Cardiac muscle cell (in vitro differentiated cells and primary cell): ENCODE measurements at regions not wholly inside any gene's neighbourhood (a gene's known extent, or its start where the extent isn't known, plus 50 kb on each side); places are given as distances from the start of the nearest gene placed in this dataset.
"Not testable (repeated sequence)": the region's sequence is repeated elsewhere in the genome, so short reads cannot be mapped to it uniquely, and the experiment has no call there.

Source experiments
- DNase-seq, 2 donors: peaks; one replicate each; pipeline versions ENCODE4 v3.0.0 to v3.0.0-alpha.2; 2010 to 2017; ENCODE audit warnings: low read depth in 1 of 2, low spot score in 1 of 2
- H3K27ac ChIP-seq: fragments of 200-600 bp; sonication (generic); 2 replicates; pipeline ENCODE4 v1.5.1; 2016
- H3K27me3 ChIP-seq: fragments of 200-600 bp; sonication (generic); 2 replicates; pipeline ENCODE4 v1.6.0; 2016; ENCODE audit warnings: control low read depth
- H3K36me3 ChIP-seq: fragments of 200-600 bp; sonication (generic); 2 replicates; pipeline ENCODE4 v1.5.1; 2016; ENCODE audit warnings: control low read depth
- H3K4me1 ChIP-seq: fragments of 200-600 bp; sonication (generic); 2 replicates; pipeline ENCODE4 v1.8.1; 2017; ENCODE audit warnings: low read depth, mild to moderate bottlenecking, mixed run types
- H3K4me3 ChIP-seq: fragments of 200-600 bp; sonication (generic); 2 replicates; pipeline ENCODE4 v1.5.1; 2016; ENCODE audit warnings: mild to moderate bottlenecking
- H3K9me3 ChIP-seq: fragments of 200-600 bp; sonication (generic); 2 replicates; pipeline ENCODE4 v1.5.1; 2017; ENCODE audit warnings: low read depth, mild to moderate bottlenecking, control low read depth
- TF ChIP-seq, protein P1 (sequence below): IDR thresholded peaks from 2 replicates; pipeline ENCODE4 v1.5.1; 2012; ENCODE audit warnings: low read depth, mild to moderate bottlenecking, low read length

DNA sequence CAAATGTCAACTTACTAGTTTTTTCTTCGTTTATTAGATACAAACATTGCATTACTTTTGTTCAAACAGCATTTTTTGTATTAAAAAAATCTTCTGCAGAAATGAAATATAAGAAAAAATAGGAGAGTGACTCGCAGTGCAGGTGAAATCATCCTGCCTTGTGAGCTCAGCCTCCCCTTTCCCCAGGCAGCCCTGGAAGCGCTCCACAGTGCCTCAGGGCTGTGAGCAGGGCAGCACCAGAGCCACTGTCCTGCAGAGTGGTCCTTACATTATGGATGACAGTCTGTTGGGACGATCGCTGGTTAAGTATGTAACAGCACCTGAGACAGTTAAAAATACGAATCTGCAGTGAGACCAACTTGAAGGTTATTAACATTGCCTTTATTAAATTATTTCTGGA, 695.4 kb upstream of the POM121L12 start:
- Histone ChIP-seq H3K27me3 (no peaks in the 10 kb centered on the region), H3K27ac (no peak overlapping the region), H3K4me1 (no peaks in the 10 kb centered on the region), H3K4me3 (no peak overlapping the region), H3K9me3 (no peaks in the 10 kb centered on the region), H3K36me3 (no peaks in the 10 kb centered on the region)
- DNase-seq, result no peak
- TF ChIP-seq, protein P1, sequence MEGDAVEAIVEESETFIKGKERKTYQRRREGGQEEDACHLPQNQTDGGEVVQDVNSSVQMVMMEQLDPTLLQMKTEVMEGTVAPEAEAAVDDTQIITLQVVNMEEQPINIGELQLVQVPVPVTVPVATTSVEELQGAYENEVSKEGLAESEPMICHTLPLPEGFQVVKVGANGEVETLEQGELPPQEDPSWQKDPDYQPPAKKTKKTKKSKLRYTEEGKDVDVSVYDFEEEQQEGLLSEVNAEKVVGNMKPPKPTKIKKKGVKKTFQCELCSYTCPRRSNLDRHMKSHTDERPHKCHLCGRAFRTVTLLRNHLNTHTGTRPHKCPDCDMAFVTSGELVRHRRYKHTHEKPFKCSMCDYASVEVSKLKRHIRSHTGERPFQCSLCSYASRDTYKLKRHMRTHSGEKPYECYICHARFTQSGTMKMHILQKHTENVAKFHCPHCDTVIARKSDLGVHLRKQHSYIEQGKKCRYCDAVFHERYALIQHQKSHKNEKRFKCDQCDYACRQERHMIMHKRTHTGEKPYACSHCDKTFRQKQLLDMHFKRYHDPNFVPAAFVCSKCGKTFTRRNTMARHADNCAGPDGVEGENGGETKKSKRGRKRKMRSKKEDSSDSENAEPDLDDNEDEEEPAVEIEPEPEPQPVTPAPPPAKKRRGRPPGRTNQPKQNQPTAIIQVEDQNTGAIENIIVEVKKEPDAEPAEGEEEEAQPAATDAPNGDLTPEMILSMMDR, result no peak

DNA sequence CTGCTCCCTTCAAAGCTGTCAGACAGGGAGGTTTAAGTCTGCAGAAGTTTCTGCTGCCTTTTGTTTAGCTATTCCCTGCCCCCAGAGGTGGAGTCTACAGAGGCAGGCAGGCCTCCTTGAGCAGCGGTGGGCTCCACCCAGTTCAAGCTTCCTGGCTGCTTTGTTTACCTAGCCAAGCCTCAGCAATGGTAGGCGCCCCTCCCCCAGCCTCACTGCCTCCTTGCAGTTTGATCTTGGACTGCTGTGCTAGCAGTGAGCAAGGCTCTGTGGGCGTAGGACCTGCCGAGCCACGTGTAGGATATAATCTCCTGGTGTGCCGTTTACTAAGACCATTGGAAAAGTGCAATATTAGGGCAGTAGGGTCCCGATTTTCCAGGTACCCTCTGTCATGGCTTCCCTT, 707.1 kb upstream of the POM121L12 start:
- not testable (repeated sequence) for H3K27me3 ChIP-seq, H3K36me3 ChIP-seq, H3K4me1 ChIP-seq, H3K9me3 ChIP-seq, DNase-seq, H3K27ac ChIP-seq, H3K4me3 ChIP-seq

DNA sequence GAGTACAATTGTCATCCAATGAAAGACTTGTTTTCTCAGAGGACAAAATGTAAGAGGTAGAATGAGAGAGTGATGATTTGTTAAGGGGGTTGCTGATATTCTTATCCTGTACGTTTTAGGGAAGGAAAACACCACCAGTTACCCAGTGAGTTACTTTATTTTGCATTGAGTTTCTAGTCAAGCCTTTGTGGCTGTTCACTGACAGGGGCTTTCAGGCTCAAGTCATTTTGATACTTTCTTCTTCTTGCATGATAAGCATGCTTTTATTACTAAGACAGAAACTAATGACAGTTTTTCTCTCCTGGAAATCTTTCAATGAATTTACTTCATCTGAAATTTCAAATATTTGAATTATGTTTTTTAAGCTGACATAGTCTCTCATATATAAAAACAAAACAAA, 710.2 kb upstream of the POM121L12 start:
- Histone ChIP-seq H3K4me1 (no peaks in the 10 kb centered on the region), H3K27ac (no peak overlapping the region), H3K27me3 (no peaks in the 10 kb centered on the region), H3K9me3 (no peaks in the 10 kb centered on the region), H3K36me3 (no peaks in the 10 kb centered on the region), H3K4me3 (no peak overlapping the region)
- DNase-seq, result peak in 1 of 2 donors; percentile 4
- TF ChIP-seq, protein P1, result no peak

DNA sequence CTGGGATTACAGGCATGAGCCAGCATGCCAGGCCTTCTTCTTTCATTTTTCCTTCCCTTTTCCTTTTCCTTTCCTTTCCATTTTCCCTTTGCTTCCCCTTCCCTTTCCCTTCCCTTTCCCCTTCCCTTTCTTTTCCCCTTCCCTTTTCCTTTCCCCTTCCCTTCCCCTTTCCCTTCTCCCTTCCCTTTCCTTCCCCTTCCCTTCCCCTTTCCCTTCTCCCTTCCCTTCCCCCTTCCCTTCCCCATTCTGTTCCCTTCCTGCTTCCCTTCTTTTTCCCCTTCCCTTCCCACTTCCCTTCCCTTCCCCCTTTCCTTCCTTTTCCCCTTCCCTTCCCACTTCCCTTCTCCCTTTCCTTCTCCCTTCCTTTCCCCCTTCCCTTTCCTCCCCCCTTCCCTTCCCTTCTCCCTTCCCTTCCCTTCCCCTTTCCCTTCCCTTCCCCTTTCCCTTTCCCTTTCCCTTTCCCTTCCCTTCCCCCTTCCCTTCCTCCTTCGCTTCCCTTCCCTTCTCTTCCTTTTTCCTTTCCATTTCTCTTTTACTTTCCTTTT, 712.2 kb upstream of the POM121L12 start:
- Histone ChIP-seq H3K27me3 (no peaks in the 10 kb centered on the region), H3K36me3 (no peaks in the 10 kb centered on the region), H3K9me3 (no peaks in the 10 kb centered on the region), H3K4me1 (no peaks in the 10 kb centered on the region), H3K4me3 (no peak overlapping the region), H3K27ac (no peak overlapping the region)
- no peak for DNase-seq
- TF ChIP-seq, protein P1, result no peak

DNA sequence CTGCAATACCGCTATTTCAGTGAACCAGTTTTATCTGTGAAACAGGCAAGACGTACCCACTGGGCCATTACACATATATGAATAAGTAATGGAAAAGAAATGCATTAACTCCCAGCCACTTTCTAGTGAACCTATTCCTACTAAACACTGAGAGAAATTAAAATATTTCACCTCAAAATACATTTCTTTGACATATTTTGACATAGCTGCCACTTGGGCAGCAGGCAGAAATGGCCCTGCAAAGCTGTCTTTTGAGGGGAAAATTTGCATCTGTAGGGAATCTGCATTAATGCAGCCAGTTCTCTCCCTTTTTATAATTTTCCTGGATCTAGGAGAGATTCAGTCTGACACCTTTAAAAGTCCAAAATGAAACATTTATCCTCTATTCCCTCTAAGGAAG, 714.8 kb upstream of the POM121L12 start:
- H3K27ac ChIP-seq, result no peak overlapping the region
- H3K27me3 ChIP-seq, result no peaks in the 10 kb centered on the region
- no peaks in the 10 kb centered on the region for H3K36me3 ChIP-seq
- DNase-seq, result no peak
- no peak overlapping the region for H3K4me3 ChIP-seq
- TF ChIP-seq, protein P1, result no peak
- H3K9me3 ChIP-seq, result no peaks in the 10 kb centered on the region
- H3K4me1 ChIP-seq, result no peaks in the 10 kb centered on the region

DNA sequence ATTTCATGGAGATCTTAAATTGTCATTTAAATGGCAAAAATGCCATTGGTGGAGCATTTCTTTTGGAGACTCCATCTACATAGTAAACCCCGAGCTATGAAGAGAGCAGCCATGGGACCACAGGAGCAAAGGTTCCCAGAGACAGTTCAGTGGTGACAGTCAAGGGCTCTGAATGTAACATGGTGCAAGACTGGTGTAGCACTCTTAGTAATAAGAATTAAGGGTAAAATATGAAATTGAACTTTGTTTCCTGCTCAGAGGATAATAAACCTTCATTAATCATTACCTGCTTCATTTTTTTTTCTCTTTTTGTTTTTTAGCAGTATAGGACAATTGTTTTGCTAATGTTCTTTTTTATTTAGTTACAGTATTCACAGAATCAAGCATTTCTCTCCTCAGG, 717.5 kb upstream of the POM121L12 start:
- Histone ChIP-seq H3K4me3 (no peak overlapping the region), H3K36me3 (no peaks in the 10 kb centered on the region), H3K27ac (no peak overlapping the region), H3K27me3 (no peaks in the 10 kb centered on the region), H3K4me1 (no peaks in the 10 kb centered on the region), H3K9me3 (no peaks in the 10 kb centered on the region)
- TF ChIP-seq, protein P1, result no peak
- no peak for DNase-seq
